ENCODE measurements at regions not wholly inside any gene's neighbourhood (a gene's known extent, or its start where the extent isn't known, plus 50 kb on each side); places are given as distances from the start of the nearest gene placed in this dataset.

DNA sequence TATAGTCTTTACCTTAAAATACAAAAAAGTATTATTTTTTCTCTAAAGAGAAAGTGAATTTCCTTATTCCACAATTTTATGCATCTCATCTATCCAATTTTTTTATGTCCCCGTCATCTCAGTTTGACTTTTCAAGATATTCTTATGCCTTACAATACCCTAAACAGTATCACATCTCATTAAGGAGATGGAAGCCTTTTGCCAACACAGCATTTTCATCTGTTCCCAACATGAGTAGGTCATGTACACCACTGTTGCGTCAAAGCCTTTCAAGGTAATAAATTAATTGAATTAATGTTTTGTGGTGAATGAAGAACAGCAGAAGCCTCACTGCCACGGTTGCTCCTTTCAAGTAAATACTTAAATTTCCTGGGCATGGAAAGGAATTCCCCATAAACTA is 299.4 kb downstream of the EPHA4 start:
- TF ChIP-seq, protein P1, sequence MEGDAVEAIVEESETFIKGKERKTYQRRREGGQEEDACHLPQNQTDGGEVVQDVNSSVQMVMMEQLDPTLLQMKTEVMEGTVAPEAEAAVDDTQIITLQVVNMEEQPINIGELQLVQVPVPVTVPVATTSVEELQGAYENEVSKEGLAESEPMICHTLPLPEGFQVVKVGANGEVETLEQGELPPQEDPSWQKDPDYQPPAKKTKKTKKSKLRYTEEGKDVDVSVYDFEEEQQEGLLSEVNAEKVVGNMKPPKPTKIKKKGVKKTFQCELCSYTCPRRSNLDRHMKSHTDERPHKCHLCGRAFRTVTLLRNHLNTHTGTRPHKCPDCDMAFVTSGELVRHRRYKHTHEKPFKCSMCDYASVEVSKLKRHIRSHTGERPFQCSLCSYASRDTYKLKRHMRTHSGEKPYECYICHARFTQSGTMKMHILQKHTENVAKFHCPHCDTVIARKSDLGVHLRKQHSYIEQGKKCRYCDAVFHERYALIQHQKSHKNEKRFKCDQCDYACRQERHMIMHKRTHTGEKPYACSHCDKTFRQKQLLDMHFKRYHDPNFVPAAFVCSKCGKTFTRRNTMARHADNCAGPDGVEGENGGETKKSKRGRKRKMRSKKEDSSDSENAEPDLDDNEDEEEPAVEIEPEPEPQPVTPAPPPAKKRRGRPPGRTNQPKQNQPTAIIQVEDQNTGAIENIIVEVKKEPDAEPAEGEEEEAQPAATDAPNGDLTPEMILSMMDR (IDR thresholded peaks at IDR 0.05) = no peak
- TF ChIP-seq POLR2A (IDR thresholded peaks at IDR 0.05) = no peak
- no peak for TF ChIP-seq POLR2AphosphoS5 (IDR thresholded peaks at IDR 0.05)
- H3K9me3 ChIP-seq = no peaks in the 10 kb centered on the region
- intact Hi-C loops (cut with DNase I) = no loop called here

DNA sequence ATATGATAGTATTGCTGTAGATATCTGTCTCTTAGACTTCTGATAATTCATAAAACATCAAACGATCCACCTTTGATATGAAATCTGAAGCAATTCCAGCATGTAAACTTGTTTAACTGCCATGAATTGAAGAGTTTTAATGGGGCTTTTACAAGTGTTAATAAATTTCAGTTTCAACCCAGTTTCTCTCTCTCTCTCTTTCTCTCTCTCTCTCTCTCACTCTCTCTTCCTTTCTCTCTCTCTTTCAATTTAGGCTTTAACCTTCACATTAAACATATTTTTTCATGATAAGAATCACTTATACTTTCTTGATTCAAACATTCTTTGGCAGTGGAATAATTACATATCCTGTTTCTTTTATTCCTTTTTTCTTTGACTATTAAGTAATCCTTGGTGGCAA is 296.1 kb downstream of the EPHA4 start:
- H3K9me3 ChIP-seq = no peaks in the 10 kb centered on the region
- no peak overlapping the region for H3K27ac ChIP-seq
- TF ChIP-seq POLR2A (IDR thresholded peaks at IDR 0.05) (no peak), POLR2AphosphoS5 (IDR thresholded peaks at IDR 0.05) (no peak)
- TF ChIP-seq, protein P1 (IDR thresholded peaks at IDR 0.05) = no peak
- DNase-seq (ENCODE audit: low spot score) = no peak
- 18% methylated on average over 1 of the region's 1 CpG for WGBS
- no peaks in the 10 kb centered on the region for H3K27me3 ChIP-seq (replicated peaks; ENCODE audit: insufficient read depth)
- H3K4me1 ChIP-seq (replicated peaks) = no peaks in the 10 kb centered on the region
- intact Hi-C loops (cut with DNase I) = no loop called here
- no peaks in the 10 kb centered on the region for H3K36me3 ChIP-seq
- no peak overlapping the region for H3K4me3 ChIP-seq

More for the DNA sequence above, 299.4 kb downstream of the EPHA4 start:
- Histone ChIP-seq H3K4me1 (replicated peaks) (no peaks in the 10 kb centered on the region), H3K27me3 (replicated peaks; ENCODE audit: insufficient read depth) (no peaks in the 10 kb centered on the region), H3K27ac (no peak overlapping the region), H3K4me3 (no peak overlapping the region), H3K36me3 (no peaks in the 10 kb centered on the region)
- 78% methylated on average over 3 of the region's 3 CpGs for WGBS
- DNase-seq (ENCODE audit: low spot score) = no peak

DNA sequence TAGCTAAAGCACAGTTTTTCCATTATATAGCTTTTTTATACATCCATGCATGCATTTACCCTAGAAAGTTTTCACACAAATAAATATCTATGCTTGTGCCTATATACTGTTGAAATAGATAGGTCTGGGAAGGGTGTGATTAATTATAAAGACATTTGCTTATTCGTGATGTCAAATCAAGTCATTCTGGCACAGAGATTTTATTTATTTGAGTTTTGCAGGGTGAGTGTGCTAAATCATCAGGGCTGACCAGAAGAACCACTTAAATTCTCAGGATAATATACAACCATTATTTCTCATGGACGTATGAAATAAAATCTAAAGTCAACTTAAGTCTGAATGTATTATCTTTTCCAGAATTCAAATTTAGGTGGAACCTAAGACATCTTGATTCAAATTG is 295.5 kb downstream of the EPHA4 start:
- Histone ChIP-seq H3K4me1 (replicated peaks) (no peaks in the 10 kb centered on the region), H3K36me3 (no peaks in the 10 kb centered on the region)

DNA sequence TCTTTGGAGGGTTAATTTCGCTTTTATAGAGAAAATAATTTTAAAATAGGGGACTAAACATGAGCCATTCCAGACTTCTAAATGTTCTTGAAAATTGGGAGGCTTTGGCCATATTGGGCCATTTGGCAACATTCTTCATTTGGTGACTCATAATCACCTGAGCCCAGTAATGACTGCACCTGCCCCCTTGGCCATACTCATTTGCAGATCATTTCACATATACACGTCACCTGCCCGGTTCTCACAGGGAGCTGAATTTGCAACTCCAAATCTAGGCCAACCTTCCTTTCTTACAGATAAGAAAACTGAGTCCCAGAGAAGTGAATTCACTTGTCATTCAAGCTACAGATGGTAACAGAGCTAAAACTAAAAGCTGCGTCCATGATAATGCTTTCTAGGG is 289.7 kb downstream of the EPHA4 start:
- intact Hi-C loops (cut with DNase I) = no loop called here
- Histone ChIP-seq H3K36me3 (no peaks in the 10 kb centered on the region), H3K27me3 (replicated peaks; ENCODE audit: insufficient read depth) (no peaks in the 10 kb centered on the region), H3K4me1 (replicated peaks) (no peaks in the 10 kb centered on the region), H3K9me3 (no peaks in the 10 kb centered on the region), H3K27ac (no peak overlapping the region), H3K4me3 (no peak overlapping the region)
- WGBS = 98% methylated on average over 4 of the region's 4 CpGs
- TF ChIP-seq, protein P1 (IDR thresholded peaks at IDR 0.05) = no peak
- TF ChIP-seq POLR2A (IDR thresholded peaks at IDR 0.05) = no peak
- DNase-seq (ENCODE audit: low spot score) = no peak

More for the DNA sequence above, 295.5 kb downstream of the EPHA4 start:
- intact Hi-C loops (cut with DNase I) = no loop called here
- 51% methylated on average over 2 of the region's 2 CpGs for WGBS
- H3K9me3 ChIP-seq = no peaks in the 10 kb centered on the region
- H3K27me3 ChIP-seq (replicated peaks; ENCODE audit: insufficient read depth) = no peaks in the 10 kb centered on the region
- H3K27ac ChIP-seq = no peak overlapping the region
- no peak for DNase-seq (ENCODE audit: low spot score)
- no peak for TF ChIP-seq POLR2AphosphoS5 (IDR thresholded peaks at IDR 0.05)
- TF ChIP-seq, protein P1 (IDR thresholded peaks at IDR 0.05) = no peak
- TF ChIP-seq POLR2A (IDR thresholded peaks at IDR 0.05) = no peak
- H3K4me3 ChIP-seq = no peak overlapping the region

DNA sequence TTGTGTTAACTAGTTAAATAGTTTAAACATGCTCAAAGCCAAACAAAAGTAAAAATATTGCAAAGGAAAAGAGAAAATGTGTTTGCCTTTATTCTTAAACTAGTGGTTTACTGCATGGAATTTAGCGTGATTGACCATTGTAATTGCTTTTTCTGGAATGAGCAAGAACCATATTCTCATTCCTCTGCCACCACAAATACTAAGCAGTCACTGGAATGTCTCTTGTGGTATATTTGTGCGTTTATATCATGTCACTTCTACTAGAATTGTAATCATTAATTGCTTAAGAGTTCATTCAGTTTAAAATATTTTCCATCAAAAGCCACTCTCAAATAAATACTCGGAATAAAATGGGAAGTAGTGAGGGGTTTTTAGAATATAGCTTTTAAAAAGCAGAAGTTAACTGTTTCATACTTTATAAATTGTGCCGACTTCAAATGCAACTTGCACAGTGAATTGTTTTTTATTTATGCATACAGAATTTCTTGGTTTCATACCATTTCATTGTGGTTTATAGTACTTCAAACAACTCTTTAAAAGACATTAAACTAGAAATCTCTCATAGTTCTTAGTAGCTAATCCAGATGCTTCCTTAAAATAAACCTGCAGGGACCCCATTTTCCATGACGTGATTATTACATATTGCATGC is 288.1 kb downstream of the EPHA4 start:
- H3K27me3 ChIP-seq (replicated peaks; ENCODE audit: insufficient read depth) = no peaks in the 10 kb centered on the region
- TF ChIP-seq, protein P1 (IDR thresholded peaks at IDR 0.05) = no peak
- no peak for TF ChIP-seq POLR2A (IDR thresholded peaks at IDR 0.05)
- no peak for TF ChIP-seq POLR2AphosphoS5 (IDR thresholded peaks at IDR 0.05)
- no peaks in the 10 kb centered on the region for H3K4me1 ChIP-seq (replicated peaks)
- WGBS = 75% methylated on average over 5 of the region's 5 CpGs
- H3K36me3 ChIP-seq = no peaks in the 10 kb centered on the region
- no peaks in the 10 kb centered on the region for H3K9me3 ChIP-seq
- intact Hi-C loops (cut with DNase I) = no loop called here
- DNase-seq (ENCODE audit: low spot score) = no peak
- no peak overlapping the region for H3K27ac ChIP-seq
- no peak overlapping the region for H3K4me3 ChIP-seq
